HG02678 (cell line): ENCODE measurements at regions not wholly inside any gene's neighbourhood (a gene's known extent, or its start where the extent isn't known, plus 50 kb on each side); places are given as distances from the start of the nearest gene placed in this dataset.
"Not testable (repeated sequence)": the region's sequence is repeated elsewhere in the genome, so short reads cannot be mapped to it uniquely, and the experiment has no call there.

ENCODE experiments used
- ATAC-seq: cut with Tn5 transposase; IDR thresholded peaks from one replicate; pipeline ENCODE4 v1.9.1; 2021; ENCODE audit warnings: mild to moderate bottlenecking, moderate library complexity; ENCODE audit not compliant: unreplicated experiment

GRCh38 chr22:27045103-27045947 lies 387.9 kb downstream of the MIAT start:
- ATAC-seq = no peak

DNA sequence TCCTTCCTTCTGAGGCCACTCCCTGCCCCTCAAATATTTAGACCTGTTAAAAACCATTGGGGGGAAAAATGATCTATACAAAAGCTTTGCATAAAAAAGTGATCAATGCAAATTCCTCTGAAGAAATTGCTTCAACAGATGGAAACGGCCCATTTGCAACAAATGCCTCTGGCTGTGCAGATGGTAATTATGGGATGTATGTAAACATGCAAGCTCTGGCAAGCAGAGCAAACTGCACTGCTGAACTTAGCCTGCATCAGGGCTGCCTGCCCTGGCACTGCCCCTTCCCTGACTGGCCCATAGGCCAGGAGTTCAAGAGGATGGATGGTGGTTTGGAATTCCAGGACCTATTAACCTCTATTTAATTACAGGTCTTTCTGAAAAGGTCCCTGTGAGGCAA lies 388.7 kb downstream of the MIAT start:
- ATAC-seq = no peak

- no peak for ATAC-seq
Measured at GRCh38 chr22:27046603-27047002, 389.2 kb downstream of the MIAT start.

DNA sequence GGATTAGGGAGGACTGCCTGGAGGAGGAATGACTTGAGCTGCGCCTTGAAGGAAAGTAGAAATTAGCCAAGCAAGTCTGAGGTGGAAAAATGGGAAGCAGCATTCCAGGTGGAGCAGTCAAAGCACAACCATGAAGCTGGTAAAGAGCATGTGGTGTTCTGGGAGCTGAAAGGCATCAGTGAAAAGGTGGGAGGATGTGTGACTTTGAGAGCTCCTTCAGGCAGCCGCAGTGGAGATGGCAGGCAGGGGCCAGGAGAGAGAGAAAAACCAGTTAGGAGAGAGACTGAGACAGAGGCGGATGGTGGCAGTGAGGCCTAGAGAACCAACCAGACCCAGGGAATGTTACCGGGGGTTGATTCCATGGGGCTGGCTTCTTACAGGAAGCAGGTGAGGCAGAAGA lies 393.4 kb downstream of the MIAT start:
- no peak for ATAC-seq

GRCh38 chr22:27051407-27051806 lies 394.0 kb downstream of the MIAT start:
- no peak for ATAC-seq

DNA sequence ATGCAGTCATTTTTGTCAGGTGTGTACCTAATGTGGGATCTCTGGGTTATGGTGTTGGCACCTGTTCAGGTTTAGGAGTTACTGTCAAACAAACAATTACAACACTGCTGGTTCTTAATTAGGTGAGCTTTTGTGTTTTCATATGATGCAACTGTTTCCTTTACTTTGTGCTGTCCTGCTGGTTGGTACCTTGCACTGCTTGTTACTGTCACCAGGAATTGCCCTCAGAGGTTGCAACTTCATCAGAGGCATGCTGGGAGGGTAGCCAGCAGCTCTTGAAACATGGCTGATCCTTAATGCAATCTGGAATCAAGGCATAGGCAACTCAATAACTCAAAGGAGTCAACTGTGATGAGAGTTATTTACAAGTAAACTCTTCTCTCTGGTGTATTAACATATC lies 400.3 kb downstream of the MIAT start:
- no peak for ATAC-seq

DNA sequence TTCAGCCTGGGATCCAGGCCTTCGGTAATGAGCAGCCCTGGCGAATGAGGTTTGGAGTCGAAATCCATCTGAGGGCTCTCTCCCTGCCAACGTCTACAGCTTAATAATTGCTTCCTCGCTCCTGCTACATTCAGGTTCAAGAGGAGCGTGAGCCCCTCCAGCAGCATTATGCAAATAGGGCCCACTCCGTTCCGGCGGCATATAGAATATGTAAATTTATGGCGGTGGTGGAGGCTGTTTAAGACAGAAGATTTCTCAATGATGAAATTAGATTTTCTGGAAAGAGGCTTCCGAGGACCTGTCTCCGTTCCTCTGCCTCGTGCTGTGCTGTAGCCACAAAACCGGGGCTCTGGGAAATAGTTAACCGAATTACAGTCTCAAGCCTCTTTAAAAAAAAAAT lies 402.8 kb downstream of the MIAT start:
- no peak for ATAC-seq

- no peak for ATAC-seq
Measured at GRCh38 chr22:27062910-27063309, 405.5 kb downstream of the MIAT start.

DNA sequence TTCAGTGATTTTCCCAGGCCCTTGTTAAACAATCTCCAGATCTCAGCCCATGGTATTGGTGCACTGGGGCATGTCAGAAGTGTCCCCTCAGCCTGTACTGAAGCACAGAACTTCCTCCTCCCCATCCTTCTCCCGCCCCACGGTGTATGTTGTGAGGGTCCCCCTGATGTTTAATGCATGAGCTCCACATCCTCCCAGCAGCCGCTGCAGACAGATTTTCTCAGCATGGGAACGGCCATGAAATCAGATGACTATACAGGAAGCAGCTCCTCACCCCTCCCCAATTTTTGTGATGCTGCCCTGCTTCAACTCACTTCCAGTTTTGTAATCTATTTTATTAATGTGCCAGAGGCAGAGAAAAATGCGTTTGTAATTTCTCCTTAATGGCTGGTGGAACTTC lies 406.0 kb downstream of the MIAT start:
- ATAC-seq = no peak

DNA sequence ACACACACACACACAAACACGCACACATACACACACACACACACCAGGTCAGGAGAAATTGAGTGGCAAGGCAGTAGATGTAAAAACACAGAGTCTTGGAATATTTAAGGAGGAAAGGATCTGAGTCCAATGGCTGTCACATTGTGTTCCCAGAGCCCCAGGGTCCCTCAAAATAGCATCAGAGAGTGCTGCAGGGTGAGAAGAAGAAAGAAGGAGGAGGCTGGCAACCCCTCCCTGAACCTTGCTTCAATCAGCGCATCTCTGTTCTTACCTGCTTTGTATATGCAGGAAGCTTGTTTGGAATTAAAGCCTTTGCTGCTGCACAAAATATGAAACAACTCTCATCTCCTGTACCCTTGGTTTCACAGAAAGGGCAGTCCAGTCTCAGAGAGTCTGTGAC lies 406.5 kb downstream of the MIAT start:
- no peak for ATAC-seq

DNA sequence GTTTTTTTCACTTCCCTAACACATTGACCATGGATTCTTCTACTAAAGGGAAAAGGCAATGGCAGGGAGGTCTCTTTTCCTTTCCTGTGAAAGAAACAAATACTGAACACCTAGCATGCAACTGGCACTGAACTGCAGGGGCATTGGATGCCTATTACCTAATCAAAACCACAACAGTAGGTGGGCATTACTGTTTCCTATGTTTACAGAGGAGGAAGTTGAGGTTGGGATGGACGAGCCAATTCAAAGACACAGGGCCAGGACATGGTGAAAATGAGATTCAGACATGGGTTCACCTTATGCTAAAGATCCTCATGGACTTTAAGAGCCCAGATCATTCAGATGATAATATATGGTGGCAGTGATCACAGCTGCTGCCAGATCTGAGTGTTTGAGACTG lies 407.0 kb downstream of the MIAT start:
- no peak for ATAC-seq

GRCh38 chr22:27065279-27065678 lies 407.9 kb downstream of the MIAT start:
- ATAC-seq = no peak

DNA sequence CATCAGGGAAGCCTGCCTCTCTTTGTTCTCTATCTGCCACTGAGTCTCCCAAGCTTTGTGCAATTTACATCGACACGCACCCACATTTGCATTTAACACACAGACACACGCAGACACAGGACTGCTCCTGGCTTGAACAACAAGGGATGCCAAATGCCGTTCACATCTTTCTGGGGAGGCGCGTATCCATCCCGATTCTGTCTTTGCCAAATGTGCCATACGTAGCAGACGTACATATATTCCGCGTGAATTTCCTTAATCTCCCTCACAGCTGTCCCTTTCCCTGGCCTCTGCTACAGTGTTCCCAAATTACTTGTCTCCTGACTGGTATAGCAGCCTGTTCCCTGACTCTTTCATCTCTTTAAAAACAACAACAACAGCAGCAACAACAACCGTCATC lies 409.5 kb downstream of the MIAT start:
- no peak for ATAC-seq

GRCh38 chr22:27068121-27068520 lies 410.7 kb downstream of the MIAT start:
- ATAC-seq = no peak

DNA sequence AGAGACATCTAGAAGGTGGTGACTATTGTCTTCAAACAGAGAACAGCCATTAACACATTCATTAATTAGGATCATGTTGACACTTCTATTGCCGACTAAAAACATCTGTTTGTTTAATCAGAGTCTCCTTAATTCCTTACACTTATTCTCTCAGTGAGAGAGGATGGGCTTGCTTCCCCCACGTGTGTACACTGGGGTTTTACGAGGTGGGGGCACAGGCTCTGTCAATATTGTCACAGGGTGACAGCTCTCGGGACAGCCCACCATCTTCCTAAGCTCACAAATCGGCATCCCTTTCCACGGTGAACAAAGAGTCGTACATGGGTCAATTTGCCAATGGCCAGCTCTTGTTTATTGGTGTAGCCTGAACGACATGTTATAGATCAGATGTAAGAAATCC lies 413.2 kb downstream of the MIAT start:
- ATAC-seq = no peak

DNA sequence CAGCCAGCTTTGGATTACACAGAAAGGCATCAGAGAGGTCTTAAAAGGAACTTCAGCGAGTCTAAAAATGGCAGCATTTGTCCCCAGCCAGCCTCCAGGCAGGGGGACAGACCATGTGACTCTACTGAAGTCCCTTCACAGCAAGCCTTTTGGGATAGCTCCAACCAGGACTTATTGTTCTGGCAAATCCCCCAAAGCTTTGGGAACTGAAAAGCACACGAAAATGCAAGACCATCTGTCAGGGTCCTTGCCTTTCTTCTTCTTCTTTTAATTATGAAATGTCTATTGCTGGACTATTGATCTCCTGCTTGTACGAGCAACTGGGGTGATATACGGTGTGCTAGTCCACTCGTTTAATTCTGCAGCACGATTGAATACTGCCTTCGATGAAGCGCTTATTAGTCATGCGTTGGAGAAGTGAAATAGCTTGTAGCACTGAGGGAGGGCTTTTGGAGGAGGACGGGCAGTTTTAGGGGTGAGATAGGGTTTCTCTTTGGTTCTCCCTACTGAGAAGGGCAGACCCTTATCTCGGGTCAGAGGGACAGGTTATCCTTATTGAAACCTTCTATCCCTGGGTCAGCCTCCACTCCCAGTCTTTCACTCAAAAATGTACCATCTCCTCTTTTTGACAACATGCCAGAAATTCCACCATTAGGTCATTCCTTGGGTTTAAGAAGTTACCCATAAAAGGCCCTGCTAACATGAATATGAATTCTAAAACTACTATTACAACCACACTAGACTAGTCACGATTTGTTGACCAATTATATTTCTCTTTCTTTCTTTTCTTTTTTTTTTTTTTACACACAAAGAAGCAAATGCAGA lies 416.4 kb downstream of the MIAT start:
- ATAC-seq = no peak

DNA sequence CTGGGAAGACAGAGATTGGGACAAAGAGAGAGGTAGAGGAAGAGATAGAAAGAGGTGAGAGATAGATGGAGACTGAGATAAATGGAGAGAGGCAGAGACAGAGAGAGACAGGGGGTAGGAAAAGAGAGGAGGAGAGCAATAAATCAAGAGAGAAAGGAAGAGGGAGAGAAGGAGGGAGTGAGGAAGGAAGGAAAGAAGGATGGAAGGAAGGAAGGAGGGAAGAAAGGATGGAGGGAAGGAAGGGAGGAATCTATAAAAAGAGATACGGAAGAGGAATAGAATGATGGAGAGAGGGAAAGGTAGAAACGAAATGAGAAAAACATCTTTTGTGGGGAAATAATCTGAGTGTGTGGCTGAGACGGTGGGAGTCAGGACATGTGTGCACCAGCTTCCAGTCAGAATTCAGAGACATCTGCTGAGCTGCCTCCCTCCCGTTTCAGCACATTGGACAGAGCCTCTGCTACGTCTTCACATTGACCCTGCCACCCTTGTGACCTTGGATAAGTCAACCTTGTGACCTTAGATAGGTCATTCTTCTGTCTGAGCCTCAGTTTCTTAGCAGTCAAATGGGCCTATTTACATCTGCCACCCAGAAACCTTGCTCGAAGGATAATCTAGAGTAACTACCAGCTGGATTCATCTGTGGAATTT lies 417.8 kb downstream of the MIAT start:
- no peak for ATAC-seq

GRCh38 chr22:27075891-27076290 lies 418.5 kb downstream of the MIAT start:
- no peak for ATAC-seq

DNA sequence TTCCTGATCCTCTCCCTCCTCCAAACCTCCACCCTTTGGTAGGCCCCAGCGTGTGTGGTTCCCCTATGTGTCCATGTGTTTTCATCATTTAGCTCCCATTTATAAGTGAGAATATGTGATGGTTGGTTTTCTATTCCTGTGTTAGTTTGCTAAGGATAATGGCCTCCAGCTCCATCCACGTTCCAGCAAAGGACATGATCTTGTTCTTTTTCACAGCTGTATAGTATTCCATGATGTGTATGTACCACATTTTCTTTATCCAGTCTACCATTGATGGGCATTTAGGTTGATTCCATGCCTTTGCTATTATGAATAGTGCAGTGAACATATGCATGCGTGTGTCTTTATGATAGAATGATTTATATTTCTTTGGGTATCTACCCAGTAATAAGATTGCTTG lies 420.7 kb downstream of the MIAT start:
- ATAC-seq = not testable (repeated sequence)

DNA sequence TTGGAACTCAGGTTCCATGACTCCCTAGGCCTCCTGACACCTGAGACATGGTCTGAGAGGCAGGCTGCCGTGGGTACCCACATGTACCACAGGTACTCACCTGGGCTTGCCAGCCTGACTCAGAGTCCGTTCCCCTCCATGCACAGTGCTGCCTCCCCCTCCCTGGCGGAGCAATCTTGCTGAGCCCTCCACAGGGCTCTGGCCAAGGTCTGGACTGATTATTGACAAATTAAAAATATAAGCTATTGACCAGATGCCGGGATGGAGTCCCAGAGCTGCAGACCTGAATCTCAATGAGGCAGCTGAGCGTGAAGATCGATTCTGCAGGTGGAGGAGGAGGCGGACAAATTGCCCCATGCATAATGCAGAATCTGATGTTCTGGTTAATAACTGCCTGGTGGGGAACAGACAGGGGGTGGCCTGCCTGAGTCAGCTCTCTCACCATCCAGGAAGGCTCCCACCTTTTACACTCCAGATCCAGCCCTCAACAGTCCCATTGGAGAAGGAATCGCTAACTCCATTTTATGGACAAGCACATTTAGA lies 422.7 kb downstream of the MIAT start:
- ATAC-seq = no peak

DNA sequence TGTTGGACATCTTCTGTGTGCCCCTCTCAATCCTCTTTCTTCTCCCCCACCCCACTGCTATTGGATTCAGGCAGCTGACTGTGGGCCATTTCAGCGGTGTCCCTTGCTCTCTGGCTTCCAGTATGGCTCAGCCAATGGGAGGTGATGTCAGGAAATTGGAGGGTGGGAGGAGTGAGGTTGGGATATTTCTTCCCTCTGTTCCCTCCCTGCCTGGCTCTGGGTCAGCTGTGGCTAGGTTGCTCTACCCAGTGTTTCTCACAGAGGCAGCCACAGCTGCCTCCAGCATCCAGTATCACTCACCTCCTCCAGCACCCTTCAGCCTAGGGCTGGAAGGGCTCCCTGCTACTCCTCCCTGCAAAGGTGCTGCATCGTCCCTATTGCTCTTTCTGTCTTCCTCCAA lies 423.5 kb downstream of the MIAT start:
- ATAC-seq = no peak
